Prostate gland (tissue), 2 donors: ENCODE measurements at regions not wholly inside any gene's neighbourhood (a gene's known extent, or its start where the extent isn't known, plus 50 kb on each side); places are given as distances from the start of the nearest gene placed in this dataset.

Source experiments
- POLR2A ChIP-seq: fragments of 450-650 bp; IDR thresholded peaks from one replicate; pipeline ENCODE4 v1.6.1; 2016; ENCODE audit warnings: antibody characterized with exemption, mild to moderate bottlenecking
- POLR2AphosphoS5 ChIP-seq: sonication (generic); formaldehyde crosslinking; IDR thresholded peaks from one replicate; pipeline ENCODE4 v1.6.1; 2017; ENCODE audit warnings: antibody characterized with exemption
- TF ChIP-seq, protein P1 (sequence below), 4 experiments: fragments of 200-600 bp in 2 of 4; fragments of 450-650 bp in 2 of 4; sonication (generic) in 2 of 4; IDR thresholded peaks; 1 replicate in 3 of 4; 2 replicates in 1 of 4; pipeline ENCODE4 v1.5.1; 2016 to 2019; ENCODE audit warnings: antibody characterized with exemption in 4 of 4, mild to moderate bottlenecking in 2 of 4, moderate library complexity in 2 of 4

DNA sequence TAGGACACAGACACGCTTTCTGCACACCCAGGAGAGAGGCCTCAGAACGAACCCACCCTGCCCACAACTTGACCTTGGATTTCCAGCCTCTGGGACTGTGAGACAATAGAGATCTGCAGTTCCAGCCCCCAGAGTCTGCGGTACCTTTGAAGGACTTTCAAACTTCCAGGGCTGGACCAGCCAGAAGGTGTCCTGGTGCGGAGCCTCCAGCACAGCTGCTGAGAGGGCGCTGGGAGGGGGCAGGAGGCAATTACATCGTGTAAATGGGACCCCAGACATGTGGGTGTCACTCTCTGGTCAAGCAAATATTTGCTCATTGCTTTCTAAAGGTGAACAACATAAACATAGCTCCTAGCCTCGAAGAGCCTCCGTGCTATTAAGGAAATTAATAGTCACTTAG lies 58.7 kb upstream of the ACTRT2 start:
- TF ChIP-seq, protein P1, sequence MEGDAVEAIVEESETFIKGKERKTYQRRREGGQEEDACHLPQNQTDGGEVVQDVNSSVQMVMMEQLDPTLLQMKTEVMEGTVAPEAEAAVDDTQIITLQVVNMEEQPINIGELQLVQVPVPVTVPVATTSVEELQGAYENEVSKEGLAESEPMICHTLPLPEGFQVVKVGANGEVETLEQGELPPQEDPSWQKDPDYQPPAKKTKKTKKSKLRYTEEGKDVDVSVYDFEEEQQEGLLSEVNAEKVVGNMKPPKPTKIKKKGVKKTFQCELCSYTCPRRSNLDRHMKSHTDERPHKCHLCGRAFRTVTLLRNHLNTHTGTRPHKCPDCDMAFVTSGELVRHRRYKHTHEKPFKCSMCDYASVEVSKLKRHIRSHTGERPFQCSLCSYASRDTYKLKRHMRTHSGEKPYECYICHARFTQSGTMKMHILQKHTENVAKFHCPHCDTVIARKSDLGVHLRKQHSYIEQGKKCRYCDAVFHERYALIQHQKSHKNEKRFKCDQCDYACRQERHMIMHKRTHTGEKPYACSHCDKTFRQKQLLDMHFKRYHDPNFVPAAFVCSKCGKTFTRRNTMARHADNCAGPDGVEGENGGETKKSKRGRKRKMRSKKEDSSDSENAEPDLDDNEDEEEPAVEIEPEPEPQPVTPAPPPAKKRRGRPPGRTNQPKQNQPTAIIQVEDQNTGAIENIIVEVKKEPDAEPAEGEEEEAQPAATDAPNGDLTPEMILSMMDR (IDR thresholded peaks at IDR 0.05) = no peak
- TF ChIP-seq POLR2A (no peak), POLR2AphosphoS5 (no peak)
